WTC11 (cell line): ENCODE measurements at regions not wholly inside any gene's neighbourhood (a gene's known extent, or its start where the extent isn't known, plus 50 kb on each side); places are given as distances from the start of the nearest gene placed in this dataset.

ENCODE experiments used
- ATAC-seq: fragments of 200-7000 bp; cut with Tn5 transposase; 2 replicates; pipeline ENCODE4 v1.10.0; 2021; ENCODE audit warnings: mild to moderate bottlenecking, moderate library complexity
- CTCF ChIA-PET: fragments of 300-600 bp; sonication (Branson Sonifier 250); formaldehyde crosslinking; loops from one replicate; lab custom pipeline; 2021; ENCODE audit warnings: antibody characterized with exemption; lab: Charles Lee
- POLR2A ChIA-PET: fragments of 350-600 bp; sonication (Branson Sonifier 250); formaldehyde crosslinking; loops from one replicate; lab custom pipeline; 2021; ENCODE audit warnings: antibody characterized with exemption; lab: Charles Lee
- DNase-seq: peaks from one replicate; pipeline ENCODE4 v3.0.0; 2021; ENCODE audit warnings: low spot score
- H3K27ac Mint-ChIP-seq: 2 replicates; pipeline ENCODE4 v1.8.0; 2021; ENCODE audit warnings: mixed read lengths
- H3K27me3 Mint-ChIP-seq: 2 replicates; pipeline ENCODE4 v1.8.0; 2021; ENCODE audit warnings: low read depth, mild to moderate bottlenecking, moderate library complexity, mixed read lengths
- H3K36me3 Mint-ChIP-seq: 2 replicates; pipeline ENCODE4 v1.8.0; 2021; ENCODE audit warnings: mixed read lengths
- H3K4me1 Mint-ChIP-seq: 2 replicates; pipeline ENCODE4 v1.8.0; 2022; ENCODE audit warnings: mixed read lengths
- H3K4me3 Mint-ChIP-seq: 2 replicates; pipeline ENCODE4 v1.8.0; 2021; ENCODE audit warnings: mild to moderate bottlenecking, moderate library complexity, mixed read lengths
- H3K9me3 Mint-ChIP-seq: 2 replicates; pipeline ENCODE4 v1.8.0; 2021; ENCODE audit warnings: mixed read lengths
- AR ChIP-seq: fragments of 250-450 bp; sonication (Bioruptor Pico); IDR thresholded peaks from 2 replicates; pipeline ENCODE4 v1.9.0; 2021; ENCODE audit warnings: mild to moderate bottlenecking
- ATF2 ChIP-seq: sonication (generic); formaldehyde crosslinking; IDR thresholded peaks from 2 replicates; pipeline ENCODE4 v1.8.1; 2022; ENCODE audit warnings: low read depth, missing genetic modification reagents, borderline replicate concordance
- ATF3 ChIP-seq: sonication (generic); formaldehyde crosslinking; conservative IDR thresholded peaks from 2 replicates; pipeline ENCODE4 v1.8.1; 2022; ENCODE audit warnings: mild to moderate bottlenecking, missing genetic modification reagents
- CTCF ChIP-seq: fragments of 200-600 bp; IDR thresholded peaks from 2 replicates; pipeline ENCODE4 v1.8.0; 2022; ENCODE audit warnings: antibody characterized with exemption
- FOXJ3 ChIP-seq: sonication (generic); formaldehyde crosslinking; IDR thresholded peaks from 2 replicates; pipeline ENCODE4 v1.9.0; 2021; ENCODE audit warnings: missing genetic modification reagents, mild to moderate bottlenecking, borderline replicate concordance
- FOXK1 ChIP-seq: sonication (generic); formaldehyde crosslinking; IDR thresholded peaks from 2 replicates; pipeline ENCODE4 v1.8.0; 2022; ENCODE audit warnings: mild to moderate bottlenecking, moderate library complexity, missing genetic modification reagents
- FOXP4 ChIP-seq: sonication (generic); formaldehyde crosslinking; IDR thresholded peaks from 2 replicates; pipeline ENCODE4 v1.8.0; 2022; ENCODE audit warnings: mild to moderate bottlenecking, missing genetic modification reagents
- MLX ChIP-seq: sonication (generic); formaldehyde crosslinking; IDR thresholded peaks from 2 replicates; pipeline ENCODE4 v1.8.1; 2023; ENCODE audit warnings: mild to moderate bottlenecking, missing genetic modification reagents, moderate library complexity
- NR2C2 ChIP-seq: sonication (generic); formaldehyde crosslinking; IDR thresholded peaks from 2 replicates; pipeline ENCODE4 v1.8.0; 2022; ENCODE audit warnings: mild to moderate bottlenecking, missing genetic modification reagents
- TEAD4 ChIP-seq: sonication (generic); formaldehyde crosslinking; IDR thresholded peaks from 2 replicates; pipeline ENCODE4 v1.8.0; 2022; ENCODE audit warnings: mild to moderate bottlenecking, missing genetic modification reagents
- USF2 ChIP-seq: sonication (generic); formaldehyde crosslinking; IDR thresholded peaks from 2 replicates; pipeline ENCODE4 v1.8.1; 2023; ENCODE audit warnings: mild to moderate bottlenecking, missing genetic modification reagents, moderate library complexity
- ZNF121 ChIP-seq: sonication (generic); formaldehyde crosslinking; IDR thresholded peaks from 2 replicates; pipeline ENCODE4 v1.8.0; 2023; ENCODE audit warnings: missing genetic modification reagents
- ZNF138 ChIP-seq: sonication (generic); formaldehyde crosslinking; conservative IDR thresholded peaks from 2 replicates; pipeline ENCODE4 v1.8.1; 2022; ENCODE audit warnings: mild to moderate bottlenecking, moderate library complexity, missing genetic modification reagents
- ZNF219 ChIP-seq: sonication (generic); formaldehyde crosslinking; IDR thresholded peaks from 2 replicates; pipeline ENCODE4 v1.8.0; 2023; ENCODE audit warnings: missing genetic modification reagents, mild to moderate bottlenecking, borderline replicate concordance
- ZNF423 ChIP-seq: fragments of 250-450 bp; sonication (Bioruptor Pico); IDR thresholded peaks from 2 replicates; pipeline ENCODE4 v2.1.2; 2022; ENCODE audit warnings: mild to moderate bottlenecking, moderate library complexity

- TF ChIP-seq AR (CRISPR knock-in tag), result no peak
- TF ChIP-seq CTCF, result no peak
Observed at GRCh38 chr10:53624722-53625121, 852.1 kb upstream of the MBL2 start (continued).

- CTCF ChIA-PET, result no interaction called here
- POLR2A ChIA-PET, result no interaction called here
- peaks cover 10% of the 10 kb centered on the region; the same call in 1 of the 2 replicates for H3K36me3 Mint-ChIP-seq
- no peak overlapping the region for H3K27ac Mint-ChIP-seq
- H3K27me3 Mint-ChIP-seq, result no peaks in the 10 kb centered on the region
- TF ChIP-seq ATF3 (CRISPR knock-in tag) (no peak), ATF2 (CRISPR knock-in tag) (no peak), ZNF219 (CRISPR knock-in tag) (no peak), MLX (CRISPR knock-in tag) (no peak), USF2 (CRISPR knock-in tag) (no peak), TEAD4 (CRISPR knock-in tag) (no peak), FOXK1 (CRISPR knock-in tag) (no peak), FOXP4 (CRISPR knock-in tag) (no peak), ZNF138 (CRISPR knock-in tag) (no peak), ZNF423 (CRISPR knock-in tag) (no peak)
- H3K4me3 Mint-ChIP-seq, result no peak overlapping the region
- H3K9me3 Mint-ChIP-seq, result peaks cover 14% of the 10 kb centered on the region
- no peak for DNase-seq
- no peak for ATAC-seq
- H3K4me1 Mint-ChIP-seq, result peaks cover 12% of the 10 kb centered on the region
Observed at GRCh38 chr10:53622201-53622600, 849.6 kb upstream of the MBL2 start.

GRCh38 chr10:53619671-53620070 lies 847.1 kb upstream of the MBL2 start:
- ATAC-seq (no peak; the same call in 1 of the 2 replicates), DNase-seq (no peak)
- H3K9me3 Mint-ChIP-seq, result peaks cover 12% of the 10 kb centered on the region
- peak overlapping the region; percentile 39 for H3K27ac Mint-ChIP-seq
- POLR2A ChIA-PET, result no interaction called here
- TF ChIP-seq ZNF121 (CRISPR knock-in tag), result no peak
- no peak for TF ChIP-seq ZNF423 (CRISPR knock-in tag)
- no peak for TF ChIP-seq NR2C2 (CRISPR knock-in tag)
- TF ChIP-seq FOXJ3 (CRISPR knock-in tag), result no peak
- no peaks in the 10 kb centered on the region for H3K27me3 Mint-ChIP-seq
- CTCF ChIA-PET, result no interaction called here
- peaks cover 10% of the 10 kb centered on the region; the same call in 1 of the 2 replicates for H3K36me3 Mint-ChIP-seq
- peaks cover 13% of the 10 kb centered on the region for H3K4me1 Mint-ChIP-seq
- H3K4me3 Mint-ChIP-seq, result no peak overlapping the region
